Endothelial cell (in vitro differentiated cells): ENCODE measurements at regions not wholly inside any gene's neighbourhood (a gene's known extent, or its start where the extent isn't known, plus 50 kb on each side); places are given as distances from the start of the nearest gene placed in this dataset.

Source experiments
- DNase-seq: peaks from one replicate; pipeline ENCODE4 v3.0.0; 2021; ENCODE audit warnings: low spot score
- H3K27ac Mint-ChIP-seq: one replicate; pipeline ENCODE4 v1.8.0; 2021; ENCODE audit warnings: mixed read lengths, inconsistent platforms; ENCODE audit not compliant: unreplicated experiment
- H3K27me3 Mint-ChIP-seq: one replicate; pipeline ENCODE4 v1.8.0; 2021; ENCODE audit warnings: mild to moderate bottlenecking, moderate library complexity, mixed read lengths, inconsistent platforms; ENCODE audit not compliant: unreplicated experiment
- H3K36me3 Mint-ChIP-seq: one replicate; pipeline ENCODE4 v1.8.0; 2021; ENCODE audit warnings: mild to moderate bottlenecking, low read depth, mixed read lengths, inconsistent platforms; ENCODE audit not compliant: unreplicated experiment
- H3K4me1 Mint-ChIP-seq: one replicate; pipeline ENCODE4 v1.8.0; 2021; ENCODE audit warnings: mild to moderate bottlenecking, mixed read lengths, inconsistent platforms; ENCODE audit not compliant: unreplicated experiment
- H3K4me3 Mint-ChIP-seq: one replicate; pipeline ENCODE4 v1.8.0; 2021; ENCODE audit warnings: mild to moderate bottlenecking, mixed read lengths, inconsistent platforms; ENCODE audit not compliant: unreplicated experiment
- H3K9me3 Mint-ChIP-seq: one replicate; pipeline ENCODE4 v1.8.0; 2021; ENCODE audit warnings: mixed read lengths, inconsistent platforms; ENCODE audit not compliant: unreplicated experiment
- TF ChIP-seq, protein P1 (sequence below): fragments of 200-600 bp; sonication (generic); IDR thresholded peaks from one replicate; pipeline ENCODE4 v1.5.0; 2021; ENCODE audit warnings: antibody characterized with exemption; ENCODE audit not compliant: unreplicated experiment

DNA sequence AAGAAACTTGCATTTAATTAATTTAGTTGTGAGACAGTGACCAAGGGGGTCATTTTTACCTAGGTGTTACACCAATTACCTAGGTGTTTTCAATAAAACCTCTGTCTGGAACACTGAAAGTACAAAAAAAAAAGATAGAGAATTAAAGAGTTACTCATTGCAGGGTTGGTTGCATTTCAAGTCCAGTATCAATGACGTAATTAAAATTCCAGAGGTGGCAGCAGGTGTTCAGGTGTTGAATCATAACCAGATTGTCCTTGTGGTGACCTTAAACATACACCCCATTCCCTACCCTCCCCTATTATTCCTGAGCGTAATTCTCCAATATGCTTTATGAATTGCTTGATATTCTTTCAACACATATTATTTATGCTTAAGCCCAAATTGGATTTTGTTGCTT is 352.0 kb upstream of the SLC8A1 start:
- TF ChIP-seq, protein P1, sequence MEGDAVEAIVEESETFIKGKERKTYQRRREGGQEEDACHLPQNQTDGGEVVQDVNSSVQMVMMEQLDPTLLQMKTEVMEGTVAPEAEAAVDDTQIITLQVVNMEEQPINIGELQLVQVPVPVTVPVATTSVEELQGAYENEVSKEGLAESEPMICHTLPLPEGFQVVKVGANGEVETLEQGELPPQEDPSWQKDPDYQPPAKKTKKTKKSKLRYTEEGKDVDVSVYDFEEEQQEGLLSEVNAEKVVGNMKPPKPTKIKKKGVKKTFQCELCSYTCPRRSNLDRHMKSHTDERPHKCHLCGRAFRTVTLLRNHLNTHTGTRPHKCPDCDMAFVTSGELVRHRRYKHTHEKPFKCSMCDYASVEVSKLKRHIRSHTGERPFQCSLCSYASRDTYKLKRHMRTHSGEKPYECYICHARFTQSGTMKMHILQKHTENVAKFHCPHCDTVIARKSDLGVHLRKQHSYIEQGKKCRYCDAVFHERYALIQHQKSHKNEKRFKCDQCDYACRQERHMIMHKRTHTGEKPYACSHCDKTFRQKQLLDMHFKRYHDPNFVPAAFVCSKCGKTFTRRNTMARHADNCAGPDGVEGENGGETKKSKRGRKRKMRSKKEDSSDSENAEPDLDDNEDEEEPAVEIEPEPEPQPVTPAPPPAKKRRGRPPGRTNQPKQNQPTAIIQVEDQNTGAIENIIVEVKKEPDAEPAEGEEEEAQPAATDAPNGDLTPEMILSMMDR: no peak
- Mint-ChIP-seq H3K4me3 (no peak overlapping the region), H3K4me1 (no peaks in the 10 kb centered on the region), H3K36me3 (no peaks in the 10 kb centered on the region), H3K9me3 (no peaks in the 10 kb centered on the region), H3K27ac (no peak overlapping the region), H3K27me3 (peaks cover 2% of the 10 kb centered on the region)
- DNase-seq: no peak

DNA sequence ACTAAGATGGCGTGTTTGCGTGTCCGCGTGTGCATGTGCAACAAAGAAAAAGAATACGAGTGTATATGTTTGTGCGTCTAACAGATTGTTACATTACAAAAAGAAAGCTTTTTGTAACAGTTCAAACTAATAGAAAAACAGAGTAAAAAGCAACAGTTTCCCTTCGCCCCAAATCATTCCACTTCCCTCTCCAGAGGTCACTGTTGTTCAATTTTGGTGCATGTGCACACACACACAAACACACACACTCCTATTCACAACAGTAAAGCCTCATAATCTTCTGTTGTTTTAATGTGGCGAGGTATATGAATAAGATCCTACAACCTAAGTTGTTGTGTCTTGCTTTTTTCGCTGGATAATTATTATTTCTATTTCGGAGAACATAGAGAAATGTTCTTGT is 357.3 kb upstream of the SLC8A1 start:
- no peaks in the 10 kb centered on the region for H3K36me3 Mint-ChIP-seq
- no peak overlapping the region for H3K4me3 Mint-ChIP-seq
- no peak for DNase-seq
- H3K9me3 Mint-ChIP-seq: no peaks in the 10 kb centered on the region
- H3K27ac Mint-ChIP-seq: no peak overlapping the region
- TF ChIP-seq, protein P1: no peak
- H3K4me1 Mint-ChIP-seq: peaks cover 1% of the 10 kb centered on the region
- H3K27me3 Mint-ChIP-seq: no peaks in the 10 kb centered on the region

DNA sequence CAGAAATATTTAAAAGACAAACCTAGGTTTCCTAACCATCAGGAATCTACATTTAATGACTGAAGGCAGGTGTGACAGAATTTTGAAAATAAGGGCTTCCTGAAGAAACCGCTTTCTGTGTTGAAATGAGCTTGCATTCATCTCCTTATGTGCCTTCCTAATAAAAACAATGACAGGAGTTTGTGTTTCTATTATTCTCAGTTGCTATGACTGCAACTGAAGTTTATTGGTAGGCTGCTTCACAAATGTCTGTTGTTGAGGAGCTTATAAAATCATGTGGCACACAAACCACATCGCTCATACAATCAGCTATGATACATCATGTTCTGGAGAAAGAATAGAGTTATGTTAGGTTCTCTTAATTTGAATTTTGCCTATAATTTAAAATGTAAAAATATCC is 362.7 kb upstream of the SLC8A1 start:
- Mint-ChIP-seq H3K36me3 (no peaks in the 10 kb centered on the region), H3K9me3 (no peaks in the 10 kb centered on the region), H3K27me3 (no peaks in the 10 kb centered on the region), H3K4me3 (no peak overlapping the region), H3K4me1 (peaks cover 6% of the 10 kb centered on the region), H3K27ac (peak overlapping the region; percentile 90)
- TF ChIP-seq, protein P1: no peak
- DNase-seq: no peak

DNA sequence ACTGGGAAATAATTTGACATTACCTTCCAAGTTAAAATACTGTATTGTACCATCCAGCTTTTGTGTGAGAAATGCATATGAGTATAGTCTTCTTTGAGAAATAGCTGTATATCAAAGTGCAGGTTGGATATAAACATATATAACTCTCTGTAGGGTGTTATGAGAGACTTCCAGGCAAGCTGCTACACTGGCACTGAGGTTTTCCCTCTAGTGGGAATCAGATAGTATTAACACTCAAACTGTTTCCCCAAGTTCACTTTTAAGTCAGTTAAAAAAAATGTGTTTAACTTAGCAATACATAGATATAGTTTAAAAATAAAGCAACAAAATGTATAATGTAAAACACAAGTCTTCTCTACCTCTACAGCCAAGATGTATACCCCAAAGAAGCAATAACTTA is 368.4 kb upstream of the SLC8A1 start:
- H3K4me3 Mint-ChIP-seq: no peak overlapping the region
- H3K4me1 Mint-ChIP-seq: no peaks in the 10 kb centered on the region
- H3K27me3 Mint-ChIP-seq: no peaks in the 10 kb centered on the region
- TF ChIP-seq, protein P1: no peak
- H3K9me3 Mint-ChIP-seq: no peaks in the 10 kb centered on the region
- H3K36me3 Mint-ChIP-seq: no peaks in the 10 kb centered on the region
- no peak for DNase-seq
- H3K27ac Mint-ChIP-seq: no peak overlapping the region

DNA sequence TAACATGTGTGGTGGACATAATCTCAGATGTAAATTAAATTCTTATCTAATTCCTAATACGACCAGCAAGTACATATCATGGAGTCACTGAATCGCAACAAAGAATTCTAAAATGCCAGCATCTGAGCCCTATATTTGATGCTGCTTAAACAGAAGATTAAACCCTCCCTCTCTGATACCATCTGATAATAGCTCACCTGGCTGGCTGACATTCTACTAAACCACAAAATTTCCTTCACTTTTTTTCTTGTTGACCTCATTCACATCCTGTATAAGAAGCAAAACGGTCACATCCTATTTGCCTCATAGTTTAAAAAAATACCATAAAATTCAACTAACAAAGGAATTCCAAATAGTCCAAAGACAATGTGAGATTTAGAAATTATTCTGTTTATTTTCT is 371.6 kb upstream of the SLC8A1 start:
- TF ChIP-seq, protein P1: no peak
- Mint-ChIP-seq H3K36me3 (no peaks in the 10 kb centered on the region), H3K27me3 (no peaks in the 10 kb centered on the region), H3K27ac (no peak overlapping the region), H3K4me3 (no peak overlapping the region), H3K4me1 (no peaks in the 10 kb centered on the region), H3K9me3 (no peaks in the 10 kb centered on the region)
- no peak for DNase-seq
